ENCODE measurements at regions not wholly inside any gene's neighbourhood (a gene's known extent, or its start where the extent isn't known, plus 50 kb on each side); places are given as distances from the start of the nearest gene placed in this dataset.

GRCh38 chr9:120289990-120290975 is 289.7 kb downstream of the CDK5RAP2 start:
- Histone ChIP-seq H3K36me3 (ENCODE audit: insufficient read depth, low read length) (no peaks in the 10 kb centered on the region), H2AFZ (ENCODE audit: low read length) (no peak overlapping the region), H3K27me3 (ENCODE audit: insufficient read depth, low read length) (no peaks in the 10 kb centered on the region; the same call in 1 of the 2 replicates), H3K4me1 (ENCODE audit: insufficient read depth, low read length, severe bottlenecking) (no peaks in the 10 kb centered on the region), H3K27ac (ENCODE audit: low read depth, low read length, poor library complexity, severe bottlenecking) (no peak overlapping the region), H3K9ac (ENCODE audit: low read length) (no peak overlapping the region), H3F3A (ENCODE audit: insufficient read depth, low read length) (no peaks in the 10 kb centered on the region), H3K9me2 (ENCODE audit: low read depth, low read length) (no peaks in the 10 kb centered on the region), H3K4me3 (ENCODE audit: low read depth, low read length, poor library complexity, severe bottlenecking) (no peak overlapping the region), H3K9me3 (ENCODE audit: low read length) (no peaks in the 10 kb centered on the region), H3K4me2 (ENCODE audit: low read length) (no peak overlapping the region), H4K20me1 (ENCODE audit: insufficient read depth, low read length) (no peaks in the 10 kb centered on the region), H3K79me2 (ENCODE audit: insufficient read depth, low read length) (no peaks in the 10 kb centered on the region)
- TF ChIP-seq CTCF (IDR thresholded peaks at IDR 0.05; ENCODE audit: low read length) (no peak), EZH2 (IDR thresholded peaks at IDR 0.05; ENCODE audit: borderline replicate concordance, low read length) (no peak)

GRCh38 chr9:120289098-120289497 is 290.9 kb downstream of the CDK5RAP2 start:
- Histone ChIP-seq H3K27ac (ENCODE audit: low read depth, low read length, poor library complexity, severe bottlenecking) (no peak overlapping the region), H3K4me2 (ENCODE audit: low read length) (no peak overlapping the region)
- no peak for TF ChIP-seq CTCF (IDR thresholded peaks at IDR 0.05; ENCODE audit: low read length)
- TF ChIP-seq EZH2 (IDR thresholded peaks at IDR 0.05; ENCODE audit: borderline replicate concordance, low read length): no peak

GRCh38 chr9:120286530-120286929 is 293.4 kb downstream of the CDK5RAP2 start:
- no peak for TF ChIP-seq CTCF (IDR thresholded peaks at IDR 0.05; ENCODE audit: low read length)
- TF ChIP-seq EZH2 (IDR thresholded peaks at IDR 0.05; ENCODE audit: borderline replicate concordance, low read length): no peak

More at GRCh38 chr9:120289098-120289497, 290.9 kb downstream of the CDK5RAP2 start:
- Histone ChIP-seq H3K4me1 (ENCODE audit: insufficient read depth, low read length, severe bottlenecking) (no peaks in the 10 kb centered on the region), H3K9ac (ENCODE audit: low read length) (no peak overlapping the region), H3F3A (ENCODE audit: insufficient read depth, low read length) (no peaks in the 10 kb centered on the region), H4K20me1 (ENCODE audit: insufficient read depth, low read length) (no peaks in the 10 kb centered on the region), H3K27me3 (ENCODE audit: insufficient read depth, low read length) (no peaks in the 10 kb centered on the region; the same call in 1 of the 2 replicates), H3K4me3 (ENCODE audit: low read depth, low read length, poor library complexity, severe bottlenecking) (no peak overlapping the region), H3K9me3 (ENCODE audit: low read length) (no peaks in the 10 kb centered on the region), H3K9me2 (ENCODE audit: low read depth, low read length) (no peaks in the 10 kb centered on the region), H3K36me3 (ENCODE audit: insufficient read depth, low read length) (no peaks in the 10 kb centered on the region), H2AFZ (ENCODE audit: low read length) (no peak overlapping the region), H3K79me2 (ENCODE audit: insufficient read depth, low read length) (no peaks in the 10 kb centered on the region)

More at GRCh38 chr9:120286530-120286929, 293.4 kb downstream of the CDK5RAP2 start:
- no peaks in the 10 kb centered on the region for H3F3A ChIP-seq (ENCODE audit: insufficient read depth, low read length)
- no peaks in the 10 kb centered on the region for H3K9me2 ChIP-seq (ENCODE audit: low read depth, low read length)
- H3K27ac ChIP-seq (ENCODE audit: low read depth, low read length, poor library complexity, severe bottlenecking): no peak overlapping the region
- H2AFZ ChIP-seq (ENCODE audit: low read length): no peak overlapping the region
- H3K4me1 ChIP-seq (ENCODE audit: insufficient read depth, low read length, severe bottlenecking): no peaks in the 10 kb centered on the region
- H3K9me3 ChIP-seq (ENCODE audit: low read length): no peaks in the 10 kb centered on the region
- no peaks in the 10 kb centered on the region for H3K79me2 ChIP-seq (ENCODE audit: insufficient read depth, low read length)
- no peaks in the 10 kb centered on the region; the same call in 1 of the 2 replicates for H3K27me3 ChIP-seq (ENCODE audit: insufficient read depth, low read length)
- H4K20me1 ChIP-seq (ENCODE audit: insufficient read depth, low read length): no peaks in the 10 kb centered on the region
- H3K4me3 ChIP-seq (ENCODE audit: low read depth, low read length, poor library complexity, severe bottlenecking): no peak overlapping the region
- no peaks in the 10 kb centered on the region for H3K36me3 ChIP-seq (ENCODE audit: insufficient read depth, low read length)
- H3K4me2 ChIP-seq (ENCODE audit: low read length): no peak overlapping the region
- H3K9ac ChIP-seq (ENCODE audit: low read length): no peak overlapping the region

Measured in OCI-LY1 (cell line).